ENCODE measurements at regions not wholly inside any gene's neighbourhood (a gene's known extent, or its start where the extent isn't known, plus 50 kb on each side); places are given as distances from the start of the nearest gene placed in this dataset.

DNA sequence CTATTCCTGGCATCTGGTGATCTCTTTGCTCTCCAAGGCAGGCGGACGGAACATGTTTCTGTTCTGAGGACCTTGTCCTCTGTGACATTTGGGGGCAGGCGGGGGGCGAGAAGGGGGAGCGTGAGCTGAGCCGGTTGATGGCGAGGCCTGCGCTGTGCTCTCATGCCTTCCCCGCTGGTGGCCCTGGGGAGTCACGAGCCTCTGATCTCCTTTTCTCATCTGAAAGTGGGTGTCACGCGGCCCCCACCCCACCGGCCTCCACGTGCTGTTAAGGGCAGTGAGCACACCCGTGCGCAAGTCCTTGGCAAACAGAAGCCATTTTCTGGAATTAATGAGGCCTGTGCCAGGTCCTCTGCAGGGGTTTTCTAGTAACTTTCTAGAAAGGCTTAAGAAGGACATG lies 102.8 kb upstream of the ACTRT2 start:
- TF ChIP-seq CTCF (IDR thresholded peaks at IDR 0.05; ENCODE audit: control extremely low read depth in 1 of 3, insufficient read depth in 1 of 3, low read depth in 1 of 3, low read length in 3 of 3) (no peak), ATF2 (IDR thresholded peaks at IDR 0.05; ENCODE audit: low read length) (no peak), JUN (IDR thresholded peaks at IDR 0.05; ENCODE audit: low read depth, low read length) (no peak), SP1 (IDR thresholded peaks at IDR 0.05; ENCODE audit: low read depth, low read length) (no peak), SIN3A (conservative IDR thresholded peaks at IDR 0.05 in 1 of 2, IDR thresholded peaks at IDR 0.05 in 1 of 2; ENCODE audit: low read depth in 1 of 2, low read length in 2 of 2) (no peak), CBX5 (IDR thresholded peaks at IDR 0.05; ENCODE audit: low read depth, low read length) (no peak)
- TF ChIP-seq, protein P1, sequence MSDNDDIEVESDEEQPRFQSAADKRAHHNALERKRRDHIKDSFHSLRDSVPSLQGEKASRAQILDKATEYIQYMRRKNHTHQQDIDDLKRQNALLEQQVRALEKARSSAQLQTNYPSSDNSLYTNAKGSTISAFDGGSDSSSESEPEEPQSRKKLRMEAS (IDR thresholded peaks at IDR 0.05), result no peak
